HFFc6 (cell line): ENCODE measurements at regions not wholly inside any gene's neighbourhood (a gene's known extent, or its start where the extent isn't known, plus 50 kb on each side); places are given as distances from the start of the nearest gene placed in this dataset.

Experiments used
- DNase-seq: peaks from one replicate; pipeline ENCODE4 v3.0.0-alpha.2; 2018
- H3K27ac Mint-ChIP-seq: 2 replicates; pipeline ENCODE4 v1.8.0; 2020; ENCODE audit warnings: mild to moderate bottlenecking, mixed read lengths
- H3K27me3 Mint-ChIP-seq: 2 replicates; pipeline ENCODE4 v1.8.0; 2021; ENCODE audit warnings: mild to moderate bottlenecking, moderate library complexity, mixed read lengths; ENCODE audit not compliant: insufficient read depth
- H3K36me3 Mint-ChIP-seq: 2 replicates; pipeline ENCODE4 v1.8.0; 2021; ENCODE audit warnings: low read depth, mixed read lengths
- H3K4me1 Mint-ChIP-seq: 2 replicates; pipeline ENCODE4 v1.8.0; 2020; ENCODE audit warnings: low read depth, mixed read lengths
- H3K4me3 Mint-ChIP-seq: 2 replicates; pipeline ENCODE4 v1.8.0; 2020; ENCODE audit warnings: mild to moderate bottlenecking, moderate library complexity, mixed read lengths
- H3K9me3 Mint-ChIP-seq: 2 replicates; pipeline ENCODE4 v1.8.0; 2020; ENCODE audit warnings: mild to moderate bottlenecking, mixed read lengths
- CTCF ChIP-seq: fragments of 200-600 bp; sonication (generic); IDR thresholded peaks from 2 replicates; pipeline ENCODE4 v1.5.0; 2021; ENCODE audit warnings: antibody characterized with exemption, mild to moderate bottlenecking

- no peak overlapping the region for H3K4me3 Mint-ChIP-seq
- peaks cover 1% of the 10 kb centered on the region for H3K27me3 Mint-ChIP-seq
- H3K36me3 Mint-ChIP-seq, result no peaks in the 10 kb centered on the region
- TF ChIP-seq CTCF, result no peak
- H3K9me3 Mint-ChIP-seq, result peaks cover 33% of the 10 kb centered on the region
- DNase-seq, result no peak
- H3K4me1 Mint-ChIP-seq, result no peaks in the 10 kb centered on the region
- no peak overlapping the region for H3K27ac Mint-ChIP-seq
These were observed 1115.3 kb downstream of the SORCS3 start for GRCh38 chr10:105756386-105756785.

- Mint-ChIP-seq H3K9me3 (peaks cover 32% of the 10 kb centered on the region), H3K27ac (no peak overlapping the region), H3K4me3 (no peak overlapping the region), H3K27me3 (peaks cover 1% of the 10 kb centered on the region; the same call in 1 of the 2 replicates), H3K4me1 (no peaks in the 10 kb centered on the region), H3K36me3 (no peaks in the 10 kb centered on the region)
- DNase-seq, result no peak
- TF ChIP-seq CTCF, result no peak
These were observed 1110.6 kb downstream of the SORCS3 start for GRCh38 chr10:105751688-105752087.

GRCh38 chr10:105745596-105746148 lies 1104.6 kb downstream of the SORCS3 start:
- DNase-seq, result no peak
- no peaks in the 10 kb centered on the region for H3K36me3 Mint-ChIP-seq
- H3K27ac Mint-ChIP-seq, result no peak overlapping the region
- no peak for TF ChIP-seq CTCF
- no peaks in the 10 kb centered on the region for H3K4me1 Mint-ChIP-seq
- H3K4me3 Mint-ChIP-seq, result no peak overlapping the region
- peaks cover 43% of the 10 kb centered on the region for H3K9me3 Mint-ChIP-seq
- H3K27me3 Mint-ChIP-seq, result no peaks in the 10 kb centered on the region

- Mint-ChIP-seq H3K36me3 (no peaks in the 10 kb centered on the region), H3K9me3 (peaks cover 31% of the 10 kb centered on the region), H3K27me3 (no peaks in the 10 kb centered on the region), H3K27ac (no peak overlapping the region), H3K4me1 (no peaks in the 10 kb centered on the region), H3K4me3 (no peak overlapping the region)
- DNase-seq, result no peak
- no peak for TF ChIP-seq CTCF
These were observed 1102.4 kb downstream of the SORCS3 start for GRCh38 chr10:105743343-105744056.

- Mint-ChIP-seq H3K27ac (no peak overlapping the region), H3K36me3 (no peaks in the 10 kb centered on the region), H3K4me3 (no peak overlapping the region), H3K9me3 (peaks cover 31% of the 10 kb centered on the region), H3K4me1 (no peaks in the 10 kb centered on the region), H3K27me3 (no peaks in the 10 kb centered on the region)
- TF ChIP-seq CTCF, result no peak
- no peak for DNase-seq
These were observed 1101.8 kb downstream of the SORCS3 start for GRCh38 chr10:105742923-105743322.
